ENCODE measurements at regions not wholly inside any gene's neighbourhood (a gene's known extent, or its start where the extent isn't known, plus 50 kb on each side); places are given as distances from the start of the nearest gene placed in this dataset.

DNA sequence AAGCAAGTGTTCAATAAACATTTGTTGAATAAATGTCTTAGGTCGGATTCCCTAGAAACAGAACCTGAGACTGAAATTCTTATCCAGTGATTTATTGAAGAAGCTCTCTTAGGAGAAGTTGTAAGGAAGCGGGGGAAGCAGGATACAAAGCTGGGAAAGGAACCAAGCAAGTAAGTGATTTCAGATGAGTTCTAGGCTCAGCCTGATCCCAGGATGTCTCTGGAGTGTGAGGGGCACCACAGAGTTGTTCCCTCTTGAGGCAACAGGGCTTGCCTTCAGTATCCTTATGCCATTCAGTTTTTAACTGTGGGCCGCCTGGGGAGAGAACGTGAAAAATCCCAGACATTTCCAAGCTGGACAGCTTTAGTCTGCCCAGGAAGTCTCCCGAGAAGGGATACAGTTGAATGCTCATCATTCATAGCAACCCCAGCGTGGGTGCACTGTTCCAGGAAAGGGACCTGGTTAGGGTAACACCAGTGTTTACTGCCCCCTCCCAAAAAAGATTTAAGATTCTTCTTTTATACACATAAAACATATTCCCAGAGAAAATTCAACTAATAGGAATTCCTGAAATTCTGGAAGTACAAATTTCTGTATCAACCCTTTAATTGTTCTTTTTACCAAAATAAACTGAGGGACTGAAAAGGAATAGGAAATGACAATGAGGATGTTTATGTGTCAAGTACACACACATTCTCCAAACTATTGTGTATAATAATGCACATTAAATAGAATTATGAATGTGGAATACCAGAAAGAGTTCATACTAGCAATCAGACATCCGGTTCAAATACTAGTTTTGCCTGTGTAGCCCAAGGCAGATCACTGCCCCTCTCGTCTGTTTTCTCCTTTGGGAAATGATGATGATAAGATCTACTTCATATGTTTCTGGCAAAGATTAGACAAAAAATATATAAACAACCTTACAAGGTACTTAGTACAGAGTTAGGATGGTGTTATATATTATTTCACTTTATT is 592.1 kb upstream of the CDH2 start:
- H3K4me2 ChIP-seq (ENCODE audit: low read length) = no peak overlapping the region

GRCh38 chr18:28767727-28768211 is 590.8 kb upstream of the CDH2 start:
- Histone ChIP-seq H3F3A (ENCODE audit: control insufficient read depth, insufficient read depth) (no peaks in the 10 kb centered on the region), H3K36me3 (ENCODE audit: control insufficient read depth, low read length) (no peaks in the 10 kb centered on the region), H3K9me2 (replicated peaks; ENCODE audit: control insufficient read depth, low read length) (no peaks in the 10 kb centered on the region), H3K27ac (ENCODE audit: low read depth, low read length) (no peak overlapping the region), H3K79me2 (ENCODE audit: control insufficient read depth, low read length) (no peaks in the 10 kb centered on the region), H3K9me3 (ENCODE audit: control insufficient read depth, insufficient read depth, low read length) (no peaks in the 10 kb centered on the region), H3K4me2 (ENCODE audit: low read length) (no peak overlapping the region), H3K4me3 (ENCODE audit: low read length) (no peak overlapping the region), H3K4me1 (ENCODE audit: control insufficient read depth, low read length) (no peaks in the 10 kb centered on the region), H3K27me3 (ENCODE audit: control insufficient read depth, low read length) (no peaks in the 10 kb centered on the region), H4K20me1 (ENCODE audit: control insufficient read depth, insufficient read depth, low read depth, low read length) (no peaks in the 10 kb centered on the region)
- TF ChIP-seq CTCF (IDR thresholded peaks at IDR 0.05; ENCODE audit: low read depth, low read length, poor library complexity, severe bottlenecking) = no peak
- no peak for TF ChIP-seq EZH2phosphoT487 (IDR thresholded peaks at IDR 0.05; ENCODE audit: borderline replicate concordance, low read length)

More for the DNA sequence above, 592.1 kb upstream of the CDH2 start:
- Histone ChIP-seq H3K9me2 (replicated peaks; ENCODE audit: control insufficient read depth, low read length) (no peaks in the 10 kb centered on the region), H3K36me3 (ENCODE audit: control insufficient read depth, low read length) (no peaks in the 10 kb centered on the region), H3K27ac (ENCODE audit: low read depth, low read length) (no peak overlapping the region), H3K4me1 (ENCODE audit: control insufficient read depth, low read length) (no peaks in the 10 kb centered on the region), H3K27me3 (ENCODE audit: control insufficient read depth, low read length) (no peaks in the 10 kb centered on the region), H4K20me1 (ENCODE audit: control insufficient read depth, insufficient read depth, low read depth, low read length) (no peaks in the 10 kb centered on the region), H3K79me2 (ENCODE audit: control insufficient read depth, low read length) (no peaks in the 10 kb centered on the region), H3K9me3 (ENCODE audit: control insufficient read depth, insufficient read depth, low read length) (no peaks in the 10 kb centered on the region), H3F3A (ENCODE audit: control insufficient read depth, insufficient read depth) (no peaks in the 10 kb centered on the region), H3K4me3 (ENCODE audit: low read length) (no peak overlapping the region)
- no peak for TF ChIP-seq CTCF (IDR thresholded peaks at IDR 0.05; ENCODE audit: low read depth, low read length, poor library complexity, severe bottlenecking)
- TF ChIP-seq EZH2phosphoT487 (IDR thresholded peaks at IDR 0.05; ENCODE audit: borderline replicate concordance, low read length) = no peak

GRCh38 chr18:28767201-28767600 is 590.3 kb upstream of the CDH2 start:
- Histone ChIP-seq H3K27ac (ENCODE audit: low read depth, low read length) (no peak overlapping the region), H3K27me3 (ENCODE audit: control insufficient read depth, low read length) (no peaks in the 10 kb centered on the region), H3K9me3 (ENCODE audit: control insufficient read depth, insufficient read depth, low read length) (no peaks in the 10 kb centered on the region), H3K79me2 (ENCODE audit: control insufficient read depth, low read length) (no peaks in the 10 kb centered on the region), H3F3A (ENCODE audit: control insufficient read depth, insufficient read depth) (no peaks in the 10 kb centered on the region), H3K9me2 (replicated peaks; ENCODE audit: control insufficient read depth, low read length) (no peaks in the 10 kb centered on the region), H4K20me1 (ENCODE audit: control insufficient read depth, insufficient read depth, low read depth, low read length) (no peaks in the 10 kb centered on the region), H3K36me3 (ENCODE audit: control insufficient read depth, low read length) (no peaks in the 10 kb centered on the region), H3K4me3 (ENCODE audit: low read length) (no peak overlapping the region), H3K4me2 (ENCODE audit: low read length) (no peak overlapping the region), H3K4me1 (ENCODE audit: control insufficient read depth, low read length) (no peaks in the 10 kb centered on the region)
- TF ChIP-seq EZH2phosphoT487 (IDR thresholded peaks at IDR 0.05; ENCODE audit: borderline replicate concordance, low read length) = no peak
- no peak for TF ChIP-seq CTCF (IDR thresholded peaks at IDR 0.05; ENCODE audit: low read depth, low read length, poor library complexity, severe bottlenecking)

Measured in DOHH2 (cell line).